ENCODE measurements at regions not wholly inside any gene's neighbourhood (a gene's known extent, or its start where the extent isn't known, plus 50 kb on each side); places are given as distances from the start of the nearest gene placed in this dataset.

DNA sequence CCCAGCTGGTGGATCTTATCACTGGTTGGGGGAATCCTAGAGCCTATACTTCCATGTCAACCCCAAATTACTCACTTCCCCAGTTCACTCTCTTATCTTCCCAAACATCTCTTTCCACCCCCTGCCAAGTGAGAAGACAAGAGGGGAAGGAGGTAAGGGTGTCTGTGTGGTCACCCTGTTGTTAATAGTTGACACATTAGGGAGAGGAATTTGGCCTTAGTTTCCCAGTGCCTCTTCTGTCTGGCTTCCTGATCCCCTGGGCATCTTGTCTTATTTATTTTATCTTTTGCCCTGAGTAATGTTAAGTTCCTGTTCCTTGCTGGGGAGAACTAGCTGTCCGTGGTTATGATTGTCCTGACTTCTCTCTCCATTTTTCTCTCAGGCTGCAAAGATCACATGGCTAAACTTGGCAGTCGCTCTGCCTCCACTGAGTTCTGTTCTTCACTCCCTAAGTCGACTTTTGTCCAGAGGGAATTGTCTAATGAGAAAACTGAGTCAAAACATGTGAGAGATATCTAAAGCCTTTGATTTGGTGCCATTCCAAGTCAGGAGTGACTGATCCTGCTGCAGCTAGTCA, 157.1 kb upstream of the SYT6 start:
- DNase-seq, result no peak

DNA sequence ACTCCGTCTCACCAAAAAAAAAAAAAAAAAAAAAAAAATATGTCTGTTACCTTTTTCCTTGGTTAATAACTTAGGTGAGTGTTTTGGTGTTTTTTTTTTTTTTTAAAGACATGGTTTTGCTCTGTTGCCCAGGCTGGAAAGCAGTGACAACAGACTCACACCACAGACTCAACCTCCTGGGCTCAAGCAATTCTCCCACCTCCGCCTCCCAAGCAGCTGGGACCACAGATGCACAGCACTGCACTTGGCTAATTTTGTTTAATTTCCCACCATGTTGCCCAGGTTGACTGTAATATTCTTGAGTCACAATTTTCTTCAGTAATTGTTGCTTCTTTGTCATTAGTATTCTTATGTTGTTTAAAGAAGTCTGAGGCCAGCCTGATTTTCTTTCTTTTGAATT, 149.2 kb upstream of the SYT6 start:
- DNase-seq, result no peak

DNA sequence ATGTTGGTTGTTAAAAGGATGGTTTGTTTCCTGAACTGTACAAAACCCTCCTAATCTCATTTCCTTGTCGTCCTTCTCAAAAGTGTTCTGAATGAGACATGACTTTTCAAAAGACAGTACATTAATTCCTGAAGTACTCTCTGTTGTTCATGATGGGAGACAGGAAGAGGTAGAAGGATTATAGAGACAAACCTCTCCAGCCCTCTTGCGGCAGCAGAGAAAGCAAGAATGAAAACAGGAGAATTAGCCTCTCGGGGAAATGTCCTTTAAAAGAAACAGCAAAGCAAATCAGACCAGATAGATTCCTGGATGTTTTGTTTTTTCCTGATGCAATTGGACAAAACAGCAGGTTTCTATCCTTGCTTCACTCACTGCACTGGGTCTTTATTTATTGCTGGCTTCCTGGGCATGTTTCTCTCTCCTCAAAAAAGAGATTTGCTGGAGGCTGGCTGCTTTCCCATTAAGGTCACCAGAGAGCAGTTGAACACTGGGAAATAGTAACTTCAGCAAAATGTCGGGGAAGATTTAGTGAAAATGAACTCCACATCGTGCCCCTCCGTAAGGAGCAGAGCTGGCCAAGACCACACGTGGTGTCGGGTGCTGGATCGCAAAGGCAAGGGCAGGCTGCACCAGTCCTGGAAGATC, 145.8 kb upstream of the SYT6 start:
- DNase-seq, result no peak

DNA sequence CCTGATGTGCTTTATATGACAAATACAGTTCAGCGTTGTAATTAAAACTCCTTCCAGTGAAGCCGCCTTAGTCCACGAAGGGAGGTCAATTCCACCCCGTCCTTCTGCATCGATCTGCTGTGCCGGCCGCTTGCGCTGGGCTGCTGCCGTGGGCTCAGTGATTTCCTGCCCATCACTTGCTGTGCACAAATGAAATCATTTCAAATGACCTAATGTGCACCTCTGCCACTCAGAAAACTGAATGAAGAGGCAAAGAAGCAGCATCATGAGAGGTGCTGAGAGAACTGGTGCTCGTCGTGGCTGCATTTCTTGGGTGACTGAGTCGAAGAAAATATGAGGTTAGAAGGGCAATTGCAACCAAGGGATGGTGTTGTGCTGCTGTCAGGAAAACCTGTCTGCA, 144.3 kb upstream of the SYT6 start:
- no peak for DNase-seq

DNA sequence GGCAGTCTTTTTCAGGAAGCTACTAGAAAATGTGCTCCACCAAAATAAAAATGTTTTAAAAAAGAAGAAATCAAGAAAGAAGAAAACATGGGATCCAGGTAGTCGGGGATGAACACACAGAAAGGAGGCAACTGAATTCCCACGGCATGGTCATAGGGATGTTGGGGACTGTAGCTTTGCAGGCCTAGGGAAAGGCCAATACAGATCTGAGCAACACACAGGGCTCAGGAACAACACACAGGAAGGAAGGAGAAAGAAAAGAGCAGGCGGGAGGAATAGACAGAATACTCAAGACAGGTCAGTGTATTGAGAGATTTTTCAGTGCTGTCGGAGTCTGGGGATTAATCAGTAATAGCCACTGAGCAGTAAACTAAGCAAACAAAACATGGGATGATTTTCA, 142.7 kb upstream of the SYT6 start:
- DNase-seq, result no peak

DNA sequence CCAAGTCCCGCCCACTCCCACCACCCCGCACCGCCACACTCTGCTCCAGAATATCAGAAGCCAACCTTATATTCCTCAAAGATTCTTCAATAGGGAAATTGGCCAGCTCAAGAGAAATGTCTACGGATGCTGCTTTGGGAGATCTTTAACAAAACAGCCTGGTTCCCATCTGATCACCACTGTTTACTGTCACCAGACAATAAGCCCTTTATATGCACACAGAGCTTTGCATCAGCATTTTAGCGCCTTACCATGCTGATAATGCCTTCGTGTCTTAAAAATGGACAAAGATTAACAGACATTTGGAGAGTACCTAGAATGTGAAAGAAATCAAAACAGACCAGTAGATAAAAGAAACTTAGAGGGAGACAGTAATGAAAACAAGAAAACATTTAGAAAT, 141.7 kb upstream of the SYT6 start:
- no peak for DNase-seq

DNA sequence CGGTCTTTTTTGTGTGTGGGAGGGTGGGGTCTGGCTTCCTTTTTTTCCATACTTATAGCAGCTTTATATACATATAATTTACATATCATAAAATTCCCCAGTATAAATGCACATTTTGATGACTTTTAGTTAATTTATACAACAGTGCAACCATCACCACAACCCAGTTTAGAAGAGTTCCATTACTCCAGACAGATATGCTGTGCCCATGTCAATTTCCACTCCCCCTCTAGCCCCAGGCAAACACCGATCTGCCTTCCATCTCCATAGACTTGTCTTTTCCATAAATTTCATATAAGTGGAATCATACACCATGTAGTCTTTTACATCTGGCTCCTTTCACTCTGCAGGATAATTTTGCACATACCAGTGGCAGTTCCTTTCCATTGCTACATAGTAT, 139.2 kb upstream of the SYT6 start:
- no peak for DNase-seq

DNA sequence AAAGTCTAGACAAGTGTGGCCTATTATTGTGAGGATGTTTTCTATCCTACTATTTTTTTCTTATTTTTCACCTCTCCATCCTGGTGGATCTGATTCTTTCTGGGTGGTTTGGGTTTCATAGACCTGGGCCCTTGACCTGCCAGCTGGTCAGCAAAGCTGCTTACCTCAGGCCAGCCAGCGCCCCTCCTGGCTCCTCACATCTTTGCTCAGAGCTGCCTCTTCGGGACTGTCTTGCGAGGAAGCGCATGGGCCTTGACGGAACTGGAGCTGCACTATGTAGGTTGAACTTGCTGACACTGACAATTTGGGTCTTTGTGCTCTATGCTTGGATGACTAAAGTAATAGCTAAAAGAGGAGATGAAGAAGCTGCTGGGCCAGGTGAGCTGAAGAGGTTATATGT, 138.5 kb upstream of the SYT6 start:
- DNase-seq, result no peak

DNA sequence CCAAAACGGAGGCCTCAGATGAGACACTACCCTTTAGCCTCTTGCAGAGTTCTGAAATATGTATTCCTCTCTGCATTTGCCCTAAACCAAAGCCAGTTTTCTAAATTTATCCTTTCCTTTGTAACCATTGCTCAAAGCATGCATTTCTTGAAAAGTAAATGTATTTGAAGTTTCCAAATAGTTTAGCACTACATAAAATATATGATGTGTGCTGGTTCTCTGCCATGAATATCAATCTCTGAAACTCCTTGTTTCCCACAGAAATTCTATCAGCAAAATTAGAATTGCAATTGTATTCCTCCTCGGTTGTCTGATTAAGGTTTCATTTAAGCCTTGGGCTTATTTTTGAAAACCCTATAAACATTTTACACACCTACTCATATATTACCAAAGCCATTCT, 137.1 kb upstream of the SYT6 start:
- no peak for DNase-seq

DNA sequence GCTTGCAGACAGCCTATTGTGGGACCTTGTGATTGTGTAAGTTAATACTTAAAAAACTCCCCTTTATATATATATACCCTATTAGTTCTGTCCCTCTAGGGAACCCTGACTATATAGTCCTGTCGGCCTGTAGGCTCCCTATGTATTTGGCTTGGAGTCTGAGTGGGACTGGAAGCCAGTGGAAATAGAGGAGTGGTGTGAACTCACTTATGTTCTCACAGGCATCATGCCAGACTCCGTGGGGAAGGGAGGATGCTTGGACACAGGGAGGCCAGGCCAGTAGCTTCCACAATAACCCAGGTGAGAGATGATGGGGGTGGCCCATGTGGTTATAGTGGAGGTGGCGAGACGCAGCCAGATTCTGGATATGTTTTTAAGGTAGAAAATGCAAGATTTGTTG, 136.7 kb upstream of the SYT6 start:
- DNase-seq, result no peak

DNA sequence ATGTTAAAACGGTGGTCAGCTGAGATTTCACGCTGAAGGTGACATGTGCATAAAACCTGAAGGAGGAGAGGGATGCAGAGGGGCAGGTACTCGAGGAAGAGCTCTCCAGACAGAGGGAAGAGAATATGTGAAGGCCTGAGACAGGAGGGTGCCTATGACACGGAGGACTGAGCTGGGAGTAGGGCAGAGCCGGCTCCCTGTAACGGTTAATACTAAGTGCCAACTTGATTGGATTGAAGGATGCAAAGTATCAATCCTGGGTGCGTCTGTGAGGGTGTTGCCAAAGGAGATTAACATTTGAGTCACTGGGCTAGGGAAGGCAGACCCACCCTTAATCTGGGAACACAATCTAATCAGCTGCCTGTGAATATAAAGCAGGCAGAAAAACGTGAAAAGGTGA, 136.2 kb upstream of the SYT6 start:
- DNase-seq, result no peak

DNA sequence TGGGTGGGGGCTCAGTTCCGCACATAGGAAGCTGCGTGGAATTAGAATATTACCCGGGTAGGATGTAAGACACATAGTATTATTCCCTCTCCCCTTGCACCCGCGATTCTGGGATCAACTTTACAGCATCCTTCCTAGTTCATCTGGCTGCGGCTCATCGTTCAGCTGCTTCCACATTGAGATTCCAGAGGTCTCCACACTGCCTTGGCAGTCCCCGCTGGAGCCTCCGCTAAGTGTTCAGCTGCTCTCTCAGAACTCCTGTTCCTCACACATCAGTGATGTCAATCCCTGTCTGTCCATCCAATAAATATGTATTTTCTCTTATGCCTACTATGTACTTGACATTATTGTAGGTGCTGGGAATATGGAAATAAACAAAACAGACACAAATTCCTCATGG, 135.6 kb upstream of the SYT6 start:
- DNase-seq, result no peak

DNA sequence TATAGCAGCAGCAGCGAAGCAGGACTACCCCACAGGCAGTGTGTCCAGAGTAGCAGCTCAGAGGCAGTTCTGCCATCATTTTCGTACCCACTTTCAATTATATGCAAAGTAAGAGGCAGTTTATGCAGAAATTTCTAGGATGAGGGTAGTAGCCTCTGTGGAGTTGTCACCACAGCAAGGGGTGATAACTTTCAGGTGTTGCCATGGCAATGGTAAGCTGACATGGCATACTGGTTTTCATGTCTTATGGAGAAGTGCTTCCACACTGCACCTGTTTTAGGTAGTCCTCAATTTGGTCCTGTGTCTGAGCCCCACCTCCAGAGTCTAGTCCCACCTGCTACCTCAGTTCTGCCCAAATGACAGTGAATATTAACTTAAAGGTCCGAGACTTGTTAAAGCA, 133.3 kb upstream of the SYT6 start:
- no peak for DNase-seq

DNA sequence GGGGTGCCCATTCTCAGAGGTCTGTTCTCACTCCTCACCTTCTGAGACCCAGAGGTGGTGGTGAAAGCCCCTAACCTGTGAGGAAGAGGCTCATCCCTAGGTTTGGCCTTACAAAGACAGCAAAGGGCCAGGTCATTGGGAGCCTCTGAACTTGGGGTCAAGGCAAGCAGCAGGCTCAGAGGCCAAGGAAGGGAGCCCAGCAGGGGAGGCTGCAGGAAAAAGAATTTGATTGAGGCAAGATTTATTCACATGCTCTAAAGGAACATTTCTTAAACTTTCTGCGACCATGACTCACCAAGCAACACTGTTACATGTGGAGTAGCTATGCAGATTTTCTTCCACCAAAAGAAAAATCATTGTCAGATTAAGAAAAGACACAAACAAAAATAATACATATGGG, 132.5 kb upstream of the SYT6 start:
- no peak for DNase-seq

DNA sequence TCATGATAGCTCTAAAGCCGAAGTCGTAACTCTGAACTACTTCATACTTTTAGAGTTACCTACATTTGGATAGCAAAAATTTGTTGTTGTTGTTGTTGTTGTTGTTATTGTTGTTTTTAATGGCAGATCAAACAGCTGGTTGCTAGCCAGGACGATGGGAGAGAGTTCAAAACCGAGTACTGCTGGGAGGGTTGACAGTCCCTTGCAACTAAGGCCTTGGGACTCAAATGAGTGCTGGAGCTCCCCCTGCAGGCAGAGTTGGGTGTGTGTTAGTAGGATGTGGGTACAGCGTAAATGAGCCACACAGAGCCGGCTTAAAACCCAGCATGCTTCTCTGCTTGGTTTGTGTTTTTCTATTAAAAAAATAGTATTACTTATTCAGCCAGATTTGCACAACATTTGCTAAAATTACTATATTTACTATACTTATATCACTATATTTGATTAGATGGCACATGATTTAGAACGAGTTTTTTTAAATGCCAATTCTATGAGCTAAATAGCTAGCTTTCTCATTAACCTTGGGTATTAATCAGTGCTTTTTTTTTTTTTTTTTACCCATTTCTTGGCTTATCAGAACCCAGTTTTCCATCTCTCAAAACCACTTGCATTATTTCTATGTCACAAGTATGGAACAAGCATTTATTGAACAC, 129.2 kb upstream of the SYT6 start:
- DNase-seq, result peak; percentile 78

DNA sequence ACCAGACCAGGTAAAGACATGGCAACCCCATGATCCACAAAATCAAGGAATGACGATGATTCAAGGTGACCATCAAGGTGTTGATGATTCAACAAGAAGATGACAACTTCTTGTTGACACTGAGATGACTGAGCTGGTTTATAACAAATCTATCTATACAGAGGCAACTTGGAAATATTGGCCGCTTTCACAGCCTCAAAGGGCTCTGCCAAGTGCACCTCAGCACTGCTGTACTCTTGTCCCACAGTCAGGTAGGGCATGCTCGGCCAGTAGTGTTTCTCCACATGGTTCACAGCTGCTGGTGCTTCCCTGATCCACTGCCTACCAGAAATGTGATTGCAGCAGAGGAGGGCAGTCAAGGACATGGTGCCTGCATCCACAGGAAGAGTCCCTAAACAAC, 125.2 kb upstream of the SYT6 start:
- no peak for DNase-seq

DNA sequence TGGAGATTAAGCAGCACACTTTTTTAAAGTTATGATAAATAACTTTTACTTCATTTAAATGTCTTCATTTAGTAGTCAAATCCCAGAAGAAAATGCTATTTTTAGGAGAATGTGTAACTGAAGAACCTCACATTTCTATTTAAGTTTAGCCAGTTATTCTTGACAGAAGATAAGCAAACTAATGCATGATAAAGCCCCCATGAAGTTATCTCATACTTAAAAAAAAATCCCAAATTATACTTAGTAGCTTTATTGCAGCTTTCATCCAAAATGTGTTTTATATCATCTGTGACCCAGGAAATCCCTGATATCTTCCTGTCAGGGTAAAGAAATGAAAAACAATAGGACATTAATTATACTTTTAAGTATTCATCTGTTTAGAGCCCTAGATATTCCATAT, 124.8 kb upstream of the SYT6 start:
- no peak for DNase-seq

DNA sequence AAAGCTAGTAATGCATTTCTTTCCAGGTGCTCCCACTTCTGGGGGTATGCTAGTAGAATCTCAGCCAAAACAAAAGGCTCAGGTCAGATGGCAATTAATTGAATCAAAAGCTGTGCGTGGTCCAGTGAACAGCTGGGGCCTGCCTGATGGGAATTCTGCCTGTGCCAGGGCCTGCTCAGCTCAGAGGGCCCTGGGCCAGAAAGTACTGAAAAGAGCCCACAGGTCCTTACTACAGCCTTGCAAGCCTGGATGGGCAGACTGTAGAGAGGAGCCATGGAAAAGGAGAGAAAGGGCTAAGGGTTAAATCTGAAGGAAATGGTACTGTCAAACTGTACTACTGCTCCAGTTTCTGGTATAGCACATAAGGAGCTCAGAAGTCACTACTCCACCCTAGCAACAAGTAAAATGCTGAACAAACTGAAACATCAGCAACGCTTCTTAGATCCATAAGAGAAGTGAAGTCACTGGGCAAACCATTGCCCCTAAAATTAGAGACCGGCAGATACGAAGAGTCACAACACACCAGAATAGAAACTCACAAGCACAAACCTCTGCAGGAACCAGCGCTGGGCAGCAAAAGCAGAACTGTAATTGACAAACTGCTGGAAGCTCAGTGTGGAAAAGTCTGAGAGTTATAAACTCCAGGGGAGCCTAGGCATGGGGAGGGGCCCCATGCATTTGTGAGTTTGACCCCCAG, 121.1 kb upstream of the SYT6 start:
- DNase-seq, result no peak

DNA sequence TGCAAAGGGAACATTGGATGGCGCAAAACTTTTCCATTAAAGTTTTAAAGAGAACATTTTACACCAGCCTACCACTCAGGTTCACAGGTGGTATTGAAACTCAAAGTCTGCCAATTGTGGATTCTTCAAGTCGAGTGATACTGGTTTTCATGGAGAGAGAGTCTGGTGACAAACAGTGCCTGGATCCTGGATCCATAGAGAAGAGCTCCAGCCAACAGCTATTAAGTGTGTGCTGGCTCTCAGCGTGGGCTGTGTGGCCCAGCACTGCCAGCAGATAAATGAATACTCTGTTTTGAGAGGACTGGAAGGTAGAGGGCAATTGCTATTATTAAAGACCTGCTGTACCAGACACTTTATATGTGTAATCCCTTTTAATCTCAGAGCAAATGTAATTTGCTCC, 118.9 kb upstream of the SYT6 start:
- DNase-seq, result no peak

DNA sequence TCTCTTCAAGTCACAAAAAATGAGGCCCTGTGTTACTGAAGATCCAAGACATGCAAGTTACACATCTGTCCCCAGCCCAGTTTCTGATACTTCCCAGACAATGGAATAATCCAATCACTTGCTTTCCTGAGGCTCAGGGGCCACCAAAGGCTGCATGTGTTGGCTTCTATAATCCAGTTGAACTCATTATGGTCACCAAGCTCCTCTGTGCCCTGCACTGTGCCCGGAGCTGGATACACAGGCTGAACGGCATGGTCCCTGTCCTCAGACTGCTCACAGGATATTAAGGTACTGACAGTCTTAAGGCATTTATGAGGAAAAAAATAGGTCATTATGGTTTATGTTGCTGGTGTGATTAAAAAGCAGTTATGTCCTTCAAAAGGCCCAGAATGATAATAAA, 117.0 kb upstream of the SYT6 start:
- no peak for DNase-seq

DNA sequence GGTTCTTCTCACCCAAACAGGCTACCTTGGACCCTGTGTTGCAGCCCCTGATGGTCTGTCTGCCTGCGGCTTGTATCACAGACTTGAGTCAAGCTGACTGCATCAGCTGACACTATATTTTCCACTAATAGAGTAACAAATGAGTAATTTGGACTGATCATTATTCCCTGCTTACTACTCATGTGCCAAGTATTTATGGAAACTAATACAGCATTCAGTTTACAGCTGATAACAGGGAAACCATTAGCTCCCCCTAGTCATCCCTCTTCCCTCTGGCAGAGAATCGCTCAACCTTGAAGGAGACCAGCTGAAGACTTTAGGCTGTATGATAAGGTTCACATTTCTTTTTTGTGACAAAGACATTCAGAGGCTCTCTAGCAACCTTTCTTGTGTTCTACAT, 116.6 kb upstream of the SYT6 start:
- no peak for DNase-seq

DNA sequence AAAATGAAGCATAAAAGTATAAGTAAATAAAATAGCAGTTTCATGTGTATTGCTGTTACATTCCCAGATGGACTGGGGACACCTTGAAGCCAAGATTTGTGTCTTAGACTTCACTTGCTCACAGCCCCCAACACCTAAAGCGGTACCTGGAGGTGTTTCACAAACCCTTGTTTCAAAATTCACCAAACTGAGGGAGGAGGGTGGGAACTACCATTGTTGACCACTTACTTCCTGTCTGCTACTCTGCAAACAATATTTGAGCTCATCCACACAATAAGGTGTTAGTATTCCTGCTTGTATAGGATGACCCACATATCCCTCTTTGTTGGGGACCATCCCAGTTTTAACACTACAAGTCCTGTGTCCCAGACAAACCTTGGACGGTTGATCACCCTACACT, 115.9 kb upstream of the SYT6 start:
- no peak for DNase-seq

DNA sequence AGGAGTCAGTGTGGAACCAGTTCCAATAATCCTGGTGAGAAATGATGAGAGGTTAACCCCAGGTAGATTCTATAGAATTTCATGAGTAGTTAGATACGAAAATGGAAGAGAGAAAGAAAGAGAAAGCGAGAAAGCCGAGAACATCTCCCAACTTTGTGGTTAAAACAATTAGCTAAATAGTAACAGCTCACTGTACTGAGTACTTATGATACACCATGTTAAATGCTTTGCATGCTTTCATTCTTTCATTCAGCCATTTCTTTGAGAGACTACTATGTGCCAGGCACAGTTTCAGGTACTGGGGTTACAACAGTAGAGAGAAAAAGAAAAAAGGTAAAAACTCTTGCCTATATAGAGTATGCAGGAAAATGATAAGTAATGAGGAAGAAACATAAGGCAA, 109.7 kb upstream of the SYT6 start:
- DNase-seq, result no peak

DNA sequence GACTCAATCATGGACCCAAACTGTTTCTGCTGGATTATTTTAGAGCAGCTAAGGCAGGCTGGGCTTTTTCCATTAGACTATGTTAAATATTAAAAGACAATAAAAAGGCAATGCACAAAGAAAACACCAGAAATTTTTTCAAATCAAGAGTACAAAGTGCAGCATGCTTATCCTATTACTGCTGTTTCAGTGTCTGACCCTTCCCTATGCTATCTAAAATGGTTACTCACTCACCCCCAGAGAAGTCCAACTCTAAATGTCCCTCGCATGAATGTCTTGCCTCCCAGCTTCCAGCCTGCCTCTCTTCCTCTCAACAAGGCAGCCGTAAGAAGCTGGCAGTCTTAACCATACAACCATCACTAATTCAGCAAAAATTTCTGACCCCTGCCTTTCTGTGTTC, 108.7 kb upstream of the SYT6 start:
- no peak for DNase-seq

Measured in NCI-H1092 (cell line).